Gastroesophageal sphincter (tissue), 3 donors: ENCODE measurements at regions not wholly inside any gene's neighbourhood (a gene's known extent, or its start where the extent isn't known, plus 50 kb on each side); places are given as distances from the start of the nearest gene placed in this dataset.

Experiments
- CTCF ChIP-seq, 4 experiments: fragments of 200-600 bp in 2 of 4; fragments of 450-650 bp in 2 of 4; sonication (generic) in 1 of 4; IDR thresholded peaks; one replicate each; pipeline ENCODE4 v1.5.1; 2017 to 2019; ENCODE audit warnings: antibody characterized with exemption in 4 of 4, mild to moderate bottlenecking in 2 of 4, moderate library complexity in 2 of 4
- EP300 ChIP-seq: sonication (generic); formaldehyde crosslinking; IDR thresholded peaks from one replicate; pipeline ENCODE4 v1.6.1; 2017; ENCODE audit warnings: antibody characterized with exemption, mild to moderate bottlenecking
- POLR2AphosphoS5 ChIP-seq: sonication (generic); formaldehyde crosslinking; IDR thresholded peaks from one replicate; pipeline ENCODE4 v1.6.1; 2017; ENCODE audit warnings: antibody characterized with exemption

DNA sequence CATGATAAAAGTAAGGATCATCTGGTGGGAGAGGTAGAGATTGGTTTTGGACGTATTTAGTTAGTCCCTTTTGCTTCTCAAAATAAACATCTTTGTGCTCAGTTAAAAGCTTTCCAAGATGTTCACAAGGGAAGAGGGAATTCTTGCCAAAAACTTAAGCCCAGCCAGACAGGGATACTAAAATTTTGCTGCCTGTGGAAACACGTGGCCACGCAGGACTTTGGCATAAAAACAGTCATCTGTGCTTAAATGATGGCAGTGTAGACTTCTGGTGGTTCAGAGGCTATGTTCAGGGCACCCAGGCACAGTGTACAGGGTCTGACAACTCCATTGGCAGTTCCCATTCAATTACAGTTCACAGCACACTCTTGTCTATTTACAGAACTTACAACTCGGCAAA lies 93.2 kb upstream of the JADE1 start:
- TF ChIP-seq POLR2AphosphoS5 (peak; percentile 48), EP300 (no peak), CTCF (IDR thresholded peaks at IDR 0.05) (no peak)
